Activated naive CD4-positive, alpha-beta T cell treated with anti-CD3 and anti-CD28 coated beads, Interleukin-2, amount 10 ng/mL, durations not matched to agents 7 days and 5 days (primary cell): ENCODE measurements at regions not wholly inside any gene's neighbourhood (a gene's known extent, or its start where the extent isn't known, plus 50 kb on each side); places are given as distances from the start of the nearest gene placed in this dataset.

ENCODE experiments used
- CTCF ChIA-PET: fragments of 350-600 bp; sonication (Branson Sonifier 250); formaldehyde crosslinking; loops from one replicate; lab custom pipeline; 2021; ENCODE audit warnings: antibody characterized with exemption; lab: Charles Lee
- DNase-seq: peaks from one replicate; pipeline ENCODE4 v3.0.0-alpha.2; 2020
- H3K27ac Mint-ChIP-seq: one replicate; pipeline ENCODE4 v1.8.0; 2021; ENCODE audit warnings: mild to moderate bottlenecking, moderate library complexity, mixed read lengths
- H3K27me3 Mint-ChIP-seq: one replicate; pipeline ENCODE4 v1.8.0; 2021; ENCODE audit warnings: mild to moderate bottlenecking, mixed read lengths
- H3K36me3 Mint-ChIP-seq: one replicate; pipeline ENCODE4 v1.8.0; 2021; ENCODE audit warnings: mixed read lengths
- H3K4me1 Mint-ChIP-seq: one replicate; pipeline ENCODE4 v1.8.0; 2021; ENCODE audit warnings: mixed read lengths
- H3K4me3 Mint-ChIP-seq: one replicate; pipeline ENCODE4 v1.8.0; 2021; ENCODE audit warnings: mild to moderate bottlenecking, moderate library complexity, mixed read lengths
- H3K9me3 Mint-ChIP-seq: one replicate; pipeline ENCODE4 v1.8.0; 2021; ENCODE audit warnings: mixed read lengths

DNA sequence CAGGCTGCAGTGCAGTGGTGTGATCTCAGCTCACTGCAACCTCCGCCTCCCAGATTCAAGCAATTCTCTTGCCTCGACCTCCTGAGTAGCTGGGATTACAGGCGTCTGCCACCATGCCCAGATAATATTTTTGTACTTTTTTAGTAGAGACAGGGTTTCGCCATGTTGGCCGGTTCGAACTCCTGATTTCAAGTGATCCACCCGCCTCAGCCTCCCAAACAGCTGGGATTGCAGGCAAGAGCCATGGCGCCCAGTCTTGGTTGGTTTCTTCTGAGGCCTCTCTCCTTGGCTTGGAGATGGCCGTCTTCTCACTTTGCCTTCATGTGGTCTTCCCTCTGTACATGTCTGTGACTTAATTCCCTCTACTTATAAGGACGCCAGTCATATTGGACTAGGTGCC, 254.6 kb downstream of the BUD13 start:
- H3K27ac Mint-ChIP-seq: no peak overlapping the region
- no peaks in the 10 kb centered on the region for H3K4me1 Mint-ChIP-seq
- H3K4me3 Mint-ChIP-seq: no peak overlapping the region
- H3K9me3 Mint-ChIP-seq: no peaks in the 10 kb centered on the region
- CTCF ChIA-PET: no interaction called here
- no peaks in the 10 kb centered on the region for H3K36me3 Mint-ChIP-seq
- H3K27me3 Mint-ChIP-seq: peaks cover 4% of the 10 kb centered on the region
- no peak for DNase-seq

DNA sequence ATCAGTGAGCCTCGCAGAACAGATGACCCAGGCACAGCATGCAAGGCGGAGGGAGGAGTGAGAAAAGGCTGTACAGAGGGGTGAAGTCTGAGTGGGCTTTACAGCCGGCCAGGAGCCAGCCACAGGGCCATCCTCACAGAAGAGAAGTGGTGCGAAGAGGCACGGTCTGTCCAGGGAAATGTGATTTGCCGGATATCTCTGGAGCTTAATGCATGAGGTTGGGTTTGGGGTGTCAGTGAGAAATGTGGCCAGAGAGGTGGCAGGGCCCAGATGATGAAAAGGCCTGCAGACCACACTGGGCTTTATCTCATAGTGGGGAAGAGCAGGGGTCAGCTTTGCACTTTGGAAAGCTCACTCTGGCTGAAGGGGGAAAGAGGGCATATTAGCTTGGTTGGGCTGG, 255.2 kb downstream of the BUD13 start:
- Mint-ChIP-seq H3K4me1 (no peaks in the 10 kb centered on the region), H3K27me3 (peaks cover 4% of the 10 kb centered on the region), H3K27ac (no peak overlapping the region), H3K9me3 (no peaks in the 10 kb centered on the region), H3K36me3 (no peaks in the 10 kb centered on the region), H3K4me3 (no peak overlapping the region)
- no peak for DNase-seq
- CTCF ChIA-PET: no interaction called here

DNA sequence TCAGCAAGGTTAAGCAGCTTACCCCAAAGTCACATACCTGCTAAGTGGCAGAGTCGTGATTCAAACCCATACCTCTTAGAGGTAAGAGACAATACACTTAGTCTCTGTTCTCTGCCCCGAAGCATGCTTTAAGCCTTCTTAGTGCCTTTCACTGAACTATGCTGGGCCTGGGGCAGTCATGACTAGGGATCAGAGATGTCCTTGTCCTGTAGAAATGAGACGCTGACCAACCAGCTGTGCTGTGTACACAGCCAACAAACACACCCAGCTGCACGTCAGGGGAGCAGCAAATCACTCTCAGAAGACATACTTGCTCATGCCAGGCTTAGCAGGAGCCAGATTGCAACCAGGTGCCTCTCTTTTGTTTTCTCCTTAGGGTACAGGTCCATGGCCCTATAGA, 255.7 kb downstream of the BUD13 start:
- Mint-ChIP-seq H3K4me1 (no peaks in the 10 kb centered on the region), H3K9me3 (no peaks in the 10 kb centered on the region), H3K4me3 (no peak overlapping the region), H3K27me3 (peaks cover 4% of the 10 kb centered on the region), H3K27ac (no peak overlapping the region), H3K36me3 (no peaks in the 10 kb centered on the region)
- CTCF ChIA-PET: no interaction called here
- no peak for DNase-seq

DNA sequence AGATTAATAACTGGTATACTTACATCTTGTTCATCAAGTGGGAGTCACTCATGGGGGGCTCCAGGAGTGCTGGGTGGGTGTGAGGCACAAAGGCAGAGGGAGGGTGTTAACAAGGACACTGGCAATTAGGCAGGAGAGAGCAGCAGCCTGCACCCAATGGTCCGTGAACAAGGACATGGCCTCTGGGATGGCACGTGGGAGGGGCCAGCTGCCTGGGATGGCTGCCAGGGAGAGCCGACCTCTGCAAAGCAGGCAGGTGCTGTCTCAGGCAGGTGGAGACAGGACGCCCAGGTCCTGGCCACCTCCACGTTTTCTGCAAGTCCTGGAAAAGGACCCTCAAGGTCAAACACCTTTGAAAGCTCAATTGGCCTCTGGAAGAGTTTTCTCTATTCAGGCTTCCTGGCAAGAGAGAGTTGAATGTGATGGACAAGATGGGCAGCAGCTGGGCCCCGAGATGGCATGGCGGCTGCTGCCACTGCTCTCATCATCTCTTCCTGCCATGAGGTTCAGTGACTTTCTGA, 257.1 kb downstream of the BUD13 start:
- Mint-ChIP-seq H3K9me3 (no peaks in the 10 kb centered on the region), H3K27me3 (peaks cover 4% of the 10 kb centered on the region), H3K4me1 (no peaks in the 10 kb centered on the region), H3K36me3 (no peaks in the 10 kb centered on the region), H3K27ac (no peak overlapping the region), H3K4me3 (no peak overlapping the region)
- DNase-seq: no peak
- CTCF ChIA-PET: interaction anchor here (2.9 kb wide), 1 partner anchor 176 kb away, joined by 10 read pairs; no protein-coding TSS in a partner anchor

DNA sequence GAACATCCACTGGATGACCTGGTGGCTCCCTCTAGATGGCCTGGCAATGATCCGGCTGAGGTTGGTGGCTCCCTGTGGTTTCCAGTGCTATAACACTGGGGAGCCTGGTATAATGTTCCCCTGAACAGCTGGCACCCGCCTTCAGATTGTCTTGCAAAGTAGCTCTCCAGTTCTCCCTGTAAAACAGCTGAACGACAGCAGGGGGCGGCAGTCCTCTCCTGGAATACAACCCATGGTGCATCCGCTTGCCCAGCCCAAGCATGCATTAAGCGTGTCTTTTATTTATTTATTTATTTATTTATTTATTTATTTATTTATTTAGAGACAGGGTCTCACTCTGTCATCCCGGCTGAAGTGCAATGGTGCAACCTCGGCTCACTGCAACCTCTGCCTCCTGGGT, 258.9 kb downstream of the BUD13 start:
- no peak overlapping the region for H3K4me3 Mint-ChIP-seq
- H3K4me1 Mint-ChIP-seq: no peaks in the 10 kb centered on the region
- no peaks in the 10 kb centered on the region for H3K9me3 Mint-ChIP-seq
- H3K36me3 Mint-ChIP-seq: no peaks in the 10 kb centered on the region
- no peak overlapping the region for H3K27ac Mint-ChIP-seq
- H3K27me3 Mint-ChIP-seq: peaks cover 12% of the 10 kb centered on the region
- CTCF ChIA-PET: interaction anchor here (0.9 to 2.9 kb wide), 6 partner anchors 9 to 178 kb away, joined by 3 to 17 read pairs (median 4); no protein-coding TSS in a partner anchor
- DNase-seq: peak; percentile 51

DNA sequence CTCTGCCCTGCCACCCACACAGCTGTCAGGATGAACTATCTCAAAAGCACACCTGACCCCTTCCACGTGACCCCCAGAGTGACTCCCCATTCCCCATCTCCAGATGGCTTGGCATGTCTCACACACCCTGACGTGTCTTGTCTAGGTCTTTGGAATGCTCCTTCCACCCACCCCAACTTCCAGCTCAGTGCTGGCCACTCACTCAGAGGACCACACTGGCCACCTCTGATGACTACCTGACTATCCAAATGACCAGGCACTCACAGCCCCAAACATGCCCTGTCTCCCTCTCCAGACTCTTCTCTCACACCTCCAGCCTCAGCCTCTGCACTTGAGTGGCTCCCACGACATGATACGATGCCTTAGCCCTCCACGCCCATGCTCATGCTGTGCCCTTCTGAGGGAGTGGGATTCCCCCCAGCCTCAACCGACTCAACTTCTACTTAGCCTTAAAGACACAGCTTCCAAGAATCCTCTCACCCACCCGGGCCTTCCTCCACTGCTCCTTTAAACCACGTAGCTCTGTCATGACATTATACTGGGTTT, 259.4 kb downstream of the BUD13 start:
- H3K9me3 Mint-ChIP-seq: no peaks in the 10 kb centered on the region
- H3K36me3 Mint-ChIP-seq: no peaks in the 10 kb centered on the region
- CTCF ChIA-PET: interaction anchor here (0.9 to 2.9 kb wide), 6 partner anchors 10 to 178 kb away, joined by 3 to 17 read pairs (median 4); no protein-coding TSS in a partner anchor
- peaks cover 16% of the 10 kb centered on the region for H3K27me3 Mint-ChIP-seq
- no peak overlapping the region for H3K4me3 Mint-ChIP-seq
- H3K4me1 Mint-ChIP-seq: no peaks in the 10 kb centered on the region
- H3K27ac Mint-ChIP-seq: no peak overlapping the region
- no peak for DNase-seq

DNA sequence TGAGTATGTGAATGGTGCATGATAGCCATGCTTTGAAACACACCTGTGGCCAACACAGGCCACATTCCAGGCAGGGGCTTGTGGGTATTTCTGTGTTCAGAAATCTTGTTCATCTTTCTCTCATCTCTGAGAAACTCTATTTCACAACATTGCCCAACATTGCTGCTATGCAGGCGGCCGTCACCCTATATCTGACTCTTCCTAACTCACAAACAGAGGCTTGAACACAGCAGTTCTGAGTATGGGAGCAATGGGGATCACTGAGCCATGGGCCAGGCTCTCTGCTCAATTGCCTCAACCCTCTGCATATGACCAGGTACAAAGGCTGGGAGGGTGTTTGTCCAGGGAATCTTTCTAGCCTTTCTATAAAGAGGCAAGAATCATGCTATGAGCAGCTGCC, 259.9 kb downstream of the BUD13 start:
- Mint-ChIP-seq H3K4me3 (no peak overlapping the region), H3K4me1 (no peaks in the 10 kb centered on the region), H3K9me3 (no peaks in the 10 kb centered on the region), H3K27me3 (peaks cover 19% of the 10 kb centered on the region), H3K36me3 (no peaks in the 10 kb centered on the region), H3K27ac (no peak overlapping the region)
- CTCF ChIA-PET: interaction anchor here (2.9 kb wide), 1 partner anchor 179 kb away, joined by 10 read pairs; no protein-coding TSS in a partner anchor
- no peak for DNase-seq

DNA sequence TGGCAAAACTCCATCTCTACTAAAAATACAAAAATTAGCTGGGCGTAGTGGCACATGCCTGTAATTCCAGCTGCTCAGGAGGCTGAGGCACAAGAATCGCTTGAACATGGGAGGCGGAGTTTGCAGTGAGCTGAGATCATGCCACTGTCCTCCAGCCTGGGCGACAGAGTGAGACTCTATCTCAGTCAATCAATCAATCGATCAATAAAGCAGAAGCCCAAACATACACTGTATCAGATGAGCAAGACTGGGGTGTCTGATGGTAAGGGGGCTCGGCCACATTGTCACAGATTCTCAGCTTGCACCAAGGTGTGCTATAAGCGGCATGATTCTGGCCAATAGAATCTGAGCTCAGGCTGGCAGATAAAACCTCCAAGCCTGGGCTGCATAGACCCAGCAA, 261.1 kb downstream of the BUD13 start:
- Mint-ChIP-seq H3K9me3 (no peaks in the 10 kb centered on the region), H3K4me3 (no peak overlapping the region), H3K4me1 (no peaks in the 10 kb centered on the region), H3K27me3 (peaks cover 19% of the 10 kb centered on the region), H3K27ac (no peak overlapping the region), H3K36me3 (no peaks in the 10 kb centered on the region)
- CTCF ChIA-PET: interaction anchor here (1.4 kb wide), 1 partner anchor 130 kb away, joined by 4 read pairs; no protein-coding TSS in a partner anchor
- no peak for DNase-seq

DNA sequence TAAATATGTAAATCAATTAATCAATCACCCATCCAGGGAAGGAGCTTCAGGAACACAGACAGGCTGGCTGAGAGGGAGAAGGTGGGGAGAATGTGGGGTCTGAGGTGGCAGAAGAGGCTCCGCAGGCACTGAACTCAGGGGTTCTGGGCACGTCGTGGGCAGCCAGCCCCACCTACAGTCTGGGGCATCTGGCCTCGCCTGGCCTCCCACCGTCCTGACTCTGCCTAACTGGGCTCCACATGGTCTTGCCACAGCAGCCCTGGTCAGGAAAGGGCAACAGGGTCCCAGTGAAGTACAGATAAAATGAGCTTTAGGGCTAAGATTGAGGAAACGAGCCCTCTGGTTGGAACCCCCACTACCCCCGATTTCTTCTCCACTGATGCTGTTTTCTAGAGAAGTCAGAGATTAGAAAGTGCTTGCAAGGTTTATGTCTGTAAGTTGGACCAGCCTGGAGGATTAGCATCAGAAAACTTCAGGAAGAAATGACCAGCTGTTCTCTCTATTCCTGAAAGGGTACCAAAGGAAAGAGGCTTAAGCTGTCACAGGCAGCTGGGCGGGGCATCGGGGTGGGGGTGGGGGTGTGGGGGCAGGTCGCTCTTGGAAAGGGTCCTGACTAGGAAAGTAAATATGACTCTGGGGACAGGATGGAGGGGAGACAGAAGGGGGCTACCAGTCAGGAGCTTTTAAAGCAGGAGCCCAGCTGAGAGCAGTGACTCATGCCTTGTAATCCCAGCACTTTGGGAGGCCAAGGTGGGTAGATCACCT, 261.7 kb downstream of the BUD13 start:
- CTCF ChIA-PET: interaction anchor here (1.4 kb wide), 1 partner anchor 131 kb away, joined by 4 read pairs; no protein-coding TSS in a partner anchor
- no peak overlapping the region for H3K27ac Mint-ChIP-seq

DNA sequence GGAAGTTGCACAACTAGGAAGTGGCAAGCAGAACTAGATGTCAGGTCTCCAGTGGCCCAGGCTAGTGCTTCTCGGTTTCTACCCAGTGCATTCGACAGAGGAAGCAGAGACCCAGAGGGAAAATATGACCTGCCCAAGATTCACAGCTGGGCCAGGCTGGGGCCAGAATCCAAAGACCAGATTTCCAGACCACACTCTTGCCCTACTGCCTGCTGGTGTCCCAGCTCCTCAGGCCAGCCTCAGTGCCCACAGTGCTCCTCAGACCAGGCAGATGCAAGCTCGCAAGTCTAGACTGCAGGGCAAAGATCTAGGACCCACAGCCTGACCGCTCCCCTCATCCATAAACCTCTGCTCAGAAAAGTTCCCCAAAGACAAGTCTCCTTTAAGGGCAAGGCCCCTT, 262.6 kb downstream of the BUD13 start:
- no peaks in the 10 kb centered on the region for H3K9me3 Mint-ChIP-seq
- H3K27me3 Mint-ChIP-seq: peaks cover 26% of the 10 kb centered on the region
- H3K36me3 Mint-ChIP-seq: no peaks in the 10 kb centered on the region
- CTCF ChIA-PET: no interaction called here
- no peak overlapping the region for H3K4me3 Mint-ChIP-seq
- no peaks in the 10 kb centered on the region for H3K4me1 Mint-ChIP-seq
- H3K27ac Mint-ChIP-seq: no peak overlapping the region
- DNase-seq: no peak

More for the DNA sequence above, 261.7 kb downstream of the BUD13 start:
- Mint-ChIP-seq H3K4me3 (no peak overlapping the region), H3K27me3 (peaks cover 23% of the 10 kb centered on the region), H3K4me1 (no peaks in the 10 kb centered on the region), H3K36me3 (no peaks in the 10 kb centered on the region), H3K9me3 (no peaks in the 10 kb centered on the region)
- no peak for DNase-seq

DNA sequence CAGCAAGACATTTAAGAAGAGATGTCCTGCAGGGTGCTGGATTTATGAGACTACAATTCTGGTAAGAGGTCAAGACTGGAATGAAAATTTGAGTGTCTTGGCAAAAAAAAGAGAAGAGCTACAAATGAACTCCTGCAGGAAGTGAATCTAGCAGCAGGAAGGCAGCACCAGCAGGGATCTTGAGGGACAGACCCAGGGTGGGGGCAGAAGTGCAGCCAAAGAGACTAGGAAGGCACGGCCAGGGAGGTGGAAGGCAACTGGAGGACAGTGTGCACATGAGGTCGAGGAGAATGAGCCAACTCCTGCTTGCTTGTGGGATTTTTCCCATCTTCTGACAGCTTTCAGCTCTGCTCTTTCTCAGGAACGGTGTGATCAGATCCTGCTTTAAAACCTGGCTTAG, 263.2 kb downstream of the BUD13 start:
- DNase-seq: no peak
- Mint-ChIP-seq H3K27me3 (peaks cover 31% of the 10 kb centered on the region), H3K4me1 (no peaks in the 10 kb centered on the region), H3K27ac (no peak overlapping the region), H3K36me3 (no peaks in the 10 kb centered on the region), H3K9me3 (no peaks in the 10 kb centered on the region), H3K4me3 (no peak overlapping the region)
- CTCF ChIA-PET: no interaction called here

DNA sequence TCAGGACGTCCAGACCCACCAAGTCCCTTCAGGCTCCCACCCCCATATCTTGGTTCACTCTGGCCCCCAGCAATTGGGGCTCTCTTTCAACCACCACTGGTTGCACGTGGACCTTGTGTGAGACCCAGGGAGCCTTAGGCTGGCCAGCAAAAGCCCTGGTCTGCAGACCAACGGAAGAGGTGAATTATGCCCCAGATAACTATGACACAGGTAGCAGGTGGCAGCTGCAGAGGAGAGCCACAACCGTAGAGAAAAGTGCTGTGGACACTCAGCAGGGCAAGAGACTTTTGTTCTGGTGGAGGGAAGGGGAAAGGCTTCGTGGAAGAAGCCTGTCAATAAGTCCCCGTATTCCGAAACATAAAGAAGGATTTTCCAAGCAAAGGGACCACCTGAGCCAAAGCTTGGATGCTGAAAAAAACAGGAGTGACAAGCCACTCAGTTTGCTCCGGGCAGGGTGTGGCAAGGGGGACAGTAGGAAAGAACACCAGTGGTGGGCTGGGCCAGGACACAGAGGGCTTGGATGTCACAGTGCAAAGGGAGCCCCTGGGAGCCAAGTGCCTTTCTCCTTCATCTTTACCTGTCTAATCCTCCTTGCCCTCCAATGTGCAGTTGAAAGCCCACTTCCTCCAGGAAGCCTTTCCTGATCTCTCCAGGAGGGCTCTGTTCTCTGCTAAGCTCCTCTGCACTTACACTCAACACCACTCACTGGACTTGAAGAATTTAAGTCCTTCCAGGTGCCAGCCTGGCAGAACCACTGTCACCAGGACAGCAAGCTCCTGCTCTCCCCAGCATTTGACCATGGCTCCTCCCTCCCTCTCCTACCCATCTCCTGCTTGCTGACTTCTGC, 264.7 kb downstream of the BUD13 start:
- H3K27me3 Mint-ChIP-seq: peaks cover 37% of the 10 kb centered on the region
- no peaks in the 10 kb centered on the region for H3K4me1 Mint-ChIP-seq
- CTCF ChIA-PET: no interaction called here

DNA sequence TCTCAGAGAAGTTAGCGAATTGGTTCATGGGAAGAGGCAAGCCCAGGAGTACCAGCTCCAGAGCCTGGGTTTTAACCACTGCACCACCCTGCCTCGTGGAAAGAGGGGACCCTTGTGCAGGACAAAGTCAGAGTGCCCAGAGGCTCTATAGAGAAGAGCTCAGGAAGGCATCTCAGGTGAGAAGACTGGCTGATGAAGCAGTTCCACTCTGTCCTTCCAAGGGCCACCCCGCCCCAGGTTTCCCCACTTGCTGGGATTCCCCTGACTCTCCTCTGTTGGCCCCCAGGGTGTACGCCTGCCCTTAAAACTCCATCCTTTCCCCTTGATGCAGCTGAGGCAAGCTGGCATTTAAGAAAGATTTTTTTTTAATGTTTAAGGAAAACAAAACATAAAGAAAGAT, 265.8 kb downstream of the BUD13 start:
- Mint-ChIP-seq H3K36me3 (no peaks in the 10 kb centered on the region), H3K4me1 (no peaks in the 10 kb centered on the region), H3K9me3 (no peaks in the 10 kb centered on the region), H3K27ac (no peak overlapping the region), H3K4me3 (no peak overlapping the region), H3K27me3 (peaks cover 47% of the 10 kb centered on the region)
- CTCF ChIA-PET: no interaction called here
- no peak for DNase-seq

More for the DNA sequence above, 264.7 kb downstream of the BUD13 start:
- no peaks in the 10 kb centered on the region for H3K36me3 Mint-ChIP-seq
- no peak for DNase-seq
- no peak overlapping the region for H3K4me3 Mint-ChIP-seq
- H3K9me3 Mint-ChIP-seq: no peaks in the 10 kb centered on the region
- no peak overlapping the region for H3K27ac Mint-ChIP-seq

DNA sequence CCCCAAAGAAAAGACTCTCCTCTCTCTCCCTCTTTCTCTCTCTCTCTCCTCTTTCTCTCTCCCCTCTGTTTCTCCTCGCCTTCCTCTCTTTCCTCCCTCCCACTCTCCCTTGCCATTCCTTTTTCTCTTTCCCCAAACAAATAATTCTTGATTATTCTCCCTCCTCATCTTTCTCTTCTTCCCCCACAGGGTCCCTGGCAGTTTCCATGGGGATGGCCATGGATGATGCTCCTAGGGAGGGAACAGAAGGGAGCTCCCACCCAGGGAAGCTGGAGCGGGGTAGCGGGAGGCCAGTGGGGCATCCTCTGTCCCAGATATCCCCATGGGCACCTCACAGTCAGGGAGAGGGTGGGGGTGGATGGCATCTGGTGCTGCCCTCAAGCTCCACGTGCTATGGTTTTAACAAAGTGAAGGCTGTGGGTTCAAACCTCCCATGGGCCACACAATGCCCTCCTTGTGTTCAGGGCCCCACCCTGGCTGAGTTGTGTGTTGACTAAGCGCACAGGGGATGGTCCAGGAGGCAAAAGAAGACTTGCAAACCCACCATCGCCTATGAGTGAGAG, 266.4 kb downstream of the BUD13 start:
- Mint-ChIP-seq H3K4me3 (no peak overlapping the region), H3K27me3 (peaks cover 54% of the 10 kb centered on the region), H3K4me1 (no peaks in the 10 kb centered on the region), H3K27ac (no peak overlapping the region), H3K9me3 (no peaks in the 10 kb centered on the region), H3K36me3 (no peaks in the 10 kb centered on the region)
- CTCF ChIA-PET: no interaction called here
- DNase-seq: no peak
